ENCODE measurements at regions not wholly inside any gene's neighbourhood (a gene's known extent, or its start where the extent isn't known, plus 50 kb on each side); places are given as distances from the start of the nearest gene placed in this dataset.
"Not testable (repeated sequence)": the region's sequence is repeated elsewhere in the genome, so short reads cannot be mapped to it uniquely, and the experiment has no call there.

GRCh38 chr6:26720663-26721218 is 61.2 kb upstream of the ZNF322 start:
- DNase-seq (ENCODE audit: low read depth, low spot score); in situ Hi-C loops (cut with HindIII; ENCODE audit: low pct_unique_long_range_greater_than_20kb, low sequenced_read_pairs): not testable (repeated sequence)

- DNase-seq (ENCODE audit: low read depth, low spot score); in situ Hi-C loops (cut with HindIII; ENCODE audit: low pct_unique_long_range_greater_than_20kb, low sequenced_read_pairs): not testable (repeated sequence)
Observed at GRCh38 chr6:26730019-26730766, 70.6 kb upstream of the ZNF322 start.

DNA sequence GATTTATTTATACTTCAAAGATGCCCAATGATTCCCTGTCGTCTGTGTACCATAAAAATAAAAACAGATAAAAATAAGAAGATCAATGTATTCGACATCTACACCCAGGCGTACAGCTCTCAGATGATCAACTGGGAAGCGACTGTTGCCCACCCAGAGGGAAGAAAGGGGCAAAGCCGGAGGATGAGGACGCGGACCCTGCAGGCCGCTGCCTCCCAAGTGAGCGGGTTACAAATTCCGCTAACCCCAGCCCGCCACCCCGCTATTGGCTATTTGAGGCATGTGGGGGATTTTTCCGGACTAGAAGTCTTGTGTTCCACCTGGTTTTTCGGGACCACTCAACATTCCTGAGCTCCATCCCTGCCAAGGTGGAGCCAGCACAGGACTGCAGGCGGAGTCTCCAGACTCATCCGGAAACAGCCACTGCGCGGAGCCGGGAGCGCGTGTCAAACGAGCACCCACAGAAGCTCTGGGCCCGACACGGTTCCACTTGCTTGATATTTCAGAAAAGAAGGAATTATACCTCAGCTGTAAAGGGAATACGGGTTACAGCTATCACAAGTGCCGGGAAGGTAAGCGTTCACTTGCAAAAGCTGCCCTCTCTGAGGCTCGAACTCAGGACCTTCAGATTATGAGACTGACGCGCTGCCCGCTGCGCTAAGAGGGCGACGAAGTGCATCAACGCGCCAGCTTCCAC is 75.4 kb upstream of the ZNF322 start:
- DNase-seq (ENCODE audit: low read depth, low spot score); in situ Hi-C loops (cut with HindIII; ENCODE audit: low pct_unique_long_range_greater_than_20kb, low sequenced_read_pairs): not testable (repeated sequence)

- in situ Hi-C loops (cut with HindIII; ENCODE audit: low pct_unique_long_range_greater_than_20kb, low sequenced_read_pairs): no loop called here
- DNase-seq (ENCODE audit: low read depth, low spot score): no peak
Observed at GRCh38 chr6:26739811-26740210, 80.3 kb upstream of the ZNF322 start.

DNA sequence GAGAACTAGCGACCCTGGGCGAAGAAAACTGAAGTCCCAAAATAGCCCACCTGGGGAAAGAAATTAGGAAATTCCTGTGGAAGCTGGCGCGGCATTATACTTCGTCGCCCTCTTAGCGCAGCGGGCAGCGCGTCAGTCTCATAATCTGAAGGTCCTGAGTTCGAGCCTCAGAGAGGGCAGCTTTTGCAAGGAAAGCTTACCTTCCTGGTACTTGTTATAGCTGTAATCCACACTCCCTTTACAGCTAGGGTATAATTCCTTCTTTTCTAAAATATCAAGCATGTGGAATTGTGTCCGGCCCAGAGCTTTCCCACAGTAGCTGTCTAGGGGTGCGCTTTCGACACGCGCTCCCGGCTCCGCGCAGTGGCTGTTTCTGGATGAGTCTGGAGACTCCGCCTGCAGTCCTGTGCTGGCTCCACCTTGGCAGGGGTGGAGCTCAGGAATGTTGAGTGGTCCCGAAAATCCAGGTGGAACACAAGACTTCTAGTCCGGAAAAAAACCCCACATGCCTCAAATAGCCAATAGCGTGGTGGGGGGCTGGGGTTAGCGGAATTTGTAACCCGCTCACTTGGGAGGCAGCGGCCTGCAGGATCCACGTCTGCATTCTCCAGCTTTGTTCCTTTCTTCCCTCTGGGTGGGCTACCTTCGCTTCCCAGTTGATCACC is 83.7 kb upstream of the ZNF322 start:
- in situ Hi-C loops (cut with HindIII; ENCODE audit: low pct_unique_long_range_greater_than_20kb, low sequenced_read_pairs): no loop called here
- DNase-seq (ENCODE audit: low read depth, low spot score): peak; percentile 91

DNA sequence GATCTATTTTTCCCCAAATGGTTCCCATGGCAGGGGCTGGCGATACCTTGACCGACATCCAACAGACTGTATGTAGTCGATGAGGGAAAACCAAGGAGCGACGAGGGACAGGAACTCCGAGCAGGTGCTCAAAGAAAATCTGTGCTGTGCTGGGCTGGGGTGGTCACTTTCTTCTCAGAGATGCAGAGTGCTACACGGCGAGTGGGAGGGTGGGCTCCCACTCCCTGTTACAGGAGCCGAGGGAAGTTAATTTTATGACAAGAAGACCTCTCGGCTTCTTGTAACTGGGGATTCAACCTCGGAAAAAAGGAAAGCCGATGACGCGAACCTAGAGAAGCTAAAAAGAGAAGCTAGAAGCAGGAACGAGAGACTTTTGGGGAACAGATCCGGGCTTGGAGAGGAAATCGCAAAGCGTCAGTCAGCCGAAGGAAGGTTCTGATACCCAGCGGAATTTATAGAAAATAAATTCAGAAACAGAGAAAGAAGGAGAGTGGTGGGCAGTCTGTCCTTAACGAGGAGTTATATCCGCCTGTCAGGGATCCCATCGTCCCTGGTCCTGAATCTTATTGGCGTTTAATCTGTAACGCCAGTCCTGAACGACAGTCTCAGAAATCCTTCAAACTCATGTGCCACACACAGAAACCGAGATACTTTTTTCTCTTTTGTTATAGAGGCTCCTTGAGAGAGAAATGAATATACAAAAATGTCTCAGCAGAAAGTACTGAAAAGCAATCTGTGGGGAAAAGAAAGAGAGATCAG is 84.6 kb upstream of the ZNF322 start:
- in situ Hi-C loops (cut with HindIII; ENCODE audit: low pct_unique_long_range_greater_than_20kb, low sequenced_read_pairs): no loop called here

GRCh38 chr6:26744837-26745282 is 85.3 kb upstream of the ZNF322 start:
- DNase-seq (ENCODE audit: low read depth, low spot score); in situ Hi-C loops (cut with HindIII; ENCODE audit: low pct_unique_long_range_greater_than_20kb, low sequenced_read_pairs): not testable (repeated sequence)

More for the DNA sequence above, 84.6 kb upstream of the ZNF322 start:
- DNase-seq (ENCODE audit: low read depth, low spot score): peak; percentile 10

DNA sequence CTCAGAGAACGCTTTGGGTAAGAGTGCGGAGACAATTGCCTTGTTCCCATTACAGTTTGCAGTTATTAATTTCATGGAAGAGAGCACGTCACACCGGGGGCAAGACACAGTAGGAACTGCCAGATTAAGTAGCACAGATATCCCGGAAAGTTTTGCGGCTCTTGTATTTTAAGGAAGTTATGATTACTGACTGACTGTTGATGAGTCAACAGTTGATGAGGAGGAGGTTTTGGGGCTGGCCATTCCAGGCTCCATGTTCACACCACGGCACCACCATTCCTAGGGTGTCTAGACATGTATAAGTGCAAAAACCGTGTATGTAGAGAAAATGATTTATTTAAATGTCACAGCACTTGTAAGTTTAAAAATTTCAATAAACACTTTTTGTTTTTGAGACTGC is 86.4 kb upstream of the ZNF322 start:
- DNase-seq (ENCODE audit: low read depth, low spot score); in situ Hi-C loops (cut with HindIII; ENCODE audit: low pct_unique_long_range_greater_than_20kb, low sequenced_read_pairs): not testable (repeated sequence)

DNA sequence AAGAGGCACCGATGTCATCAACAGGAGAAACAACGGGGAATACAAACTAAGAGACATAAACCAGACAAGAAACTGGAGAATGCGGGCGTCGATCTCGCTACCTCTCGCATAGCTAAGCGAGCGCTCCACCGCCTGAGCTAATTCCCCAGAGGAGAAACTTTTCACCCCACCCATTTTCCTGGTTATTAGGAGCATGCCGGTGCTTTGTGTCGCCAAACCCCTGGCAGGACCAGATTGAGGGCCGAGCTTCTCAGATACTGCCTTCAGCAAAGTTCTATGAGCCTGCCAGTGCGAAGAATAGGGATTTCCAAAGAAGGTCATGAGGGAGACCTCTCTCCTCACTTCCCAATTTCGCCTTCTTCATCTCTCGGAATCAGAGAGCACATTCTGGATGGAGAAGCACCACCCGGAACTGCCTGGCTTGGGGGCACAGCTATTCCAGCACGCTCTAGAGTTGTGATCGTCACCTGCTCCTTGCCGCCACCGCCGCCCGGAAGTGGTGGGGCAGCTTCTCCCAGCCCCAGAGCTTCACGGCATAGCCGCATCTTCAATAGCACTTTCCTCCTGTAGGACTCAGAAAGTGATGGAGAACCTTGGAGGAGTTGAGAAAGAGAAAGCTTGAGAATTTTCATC is 89.7 kb upstream of the ZNF322 start:
- in situ Hi-C loops (cut with HindIII; ENCODE audit: low pct_unique_long_range_greater_than_20kb, low sequenced_read_pairs): not testable (repeated sequence)
- DNase-seq (ENCODE audit: low read depth, low spot score): peak; percentile 52

- peak; percentile 66 for DNase-seq (ENCODE audit: low read depth, low spot score)
- in situ Hi-C loops (cut with HindIII; ENCODE audit: low pct_unique_long_range_greater_than_20kb, low sequenced_read_pairs): not testable (repeated sequence)
Observed at GRCh38 chr6:26749759-26750126, 90.2 kb upstream of the ZNF322 start.

- no peak for DNase-seq (ENCODE audit: low read depth, low spot score)
- in situ Hi-C loops (cut with HindIII; ENCODE audit: low pct_unique_long_range_greater_than_20kb, low sequenced_read_pairs): no loop called here
Observed at GRCh38 chr6:26754212-26754611, 94.7 kb upstream of the ZNF322 start.

- DNase-seq (ENCODE audit: low read depth, low spot score); in situ Hi-C loops (cut with HindIII; ENCODE audit: low pct_unique_long_range_greater_than_20kb, low sequenced_read_pairs): not testable (repeated sequence)
Observed at GRCh38 chr6:26754801-26755200, 95.3 kb upstream of the ZNF322 start.

DNA sequence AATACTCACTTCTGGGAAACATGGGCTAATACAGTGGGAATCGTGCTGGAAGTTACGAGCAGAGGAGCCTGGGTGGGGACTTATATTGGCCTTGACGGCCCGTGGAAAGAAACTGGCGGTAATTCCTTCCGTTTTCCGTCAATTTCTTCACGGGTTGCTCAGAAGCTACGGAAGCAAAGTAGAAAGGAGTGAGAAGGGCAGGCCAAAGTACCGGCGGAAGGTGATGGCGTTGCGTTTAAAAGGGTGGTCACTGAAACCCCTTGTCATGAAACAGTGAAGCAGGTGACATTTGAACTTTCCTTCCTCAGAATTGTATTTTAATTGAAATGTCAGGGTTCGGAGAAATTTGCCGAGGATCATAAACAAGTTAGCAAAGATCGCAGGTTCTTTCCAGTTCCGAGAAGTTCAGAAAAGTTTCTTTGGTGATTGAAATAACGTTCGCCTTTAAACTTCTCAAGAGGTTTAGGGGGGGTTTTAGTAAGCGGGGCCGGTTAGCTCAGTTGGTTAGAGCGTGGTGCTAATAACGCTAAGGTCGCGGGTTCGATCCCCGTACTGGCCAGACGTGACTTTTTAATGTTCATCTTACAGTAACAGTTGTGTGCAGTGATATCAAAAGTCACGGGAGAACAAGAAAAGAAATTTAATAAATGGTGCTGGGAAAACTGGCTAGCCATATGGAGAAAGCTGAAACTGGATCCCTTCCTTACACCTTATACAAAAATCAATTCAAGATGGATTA is 96.7 kb upstream of the ZNF322 start:
- in situ Hi-C loops (cut with HindIII; ENCODE audit: low pct_unique_long_range_greater_than_20kb, low sequenced_read_pairs): not testable (repeated sequence)
- peak; percentile 71 for DNase-seq (ENCODE audit: low read depth, low spot score)

DNA sequence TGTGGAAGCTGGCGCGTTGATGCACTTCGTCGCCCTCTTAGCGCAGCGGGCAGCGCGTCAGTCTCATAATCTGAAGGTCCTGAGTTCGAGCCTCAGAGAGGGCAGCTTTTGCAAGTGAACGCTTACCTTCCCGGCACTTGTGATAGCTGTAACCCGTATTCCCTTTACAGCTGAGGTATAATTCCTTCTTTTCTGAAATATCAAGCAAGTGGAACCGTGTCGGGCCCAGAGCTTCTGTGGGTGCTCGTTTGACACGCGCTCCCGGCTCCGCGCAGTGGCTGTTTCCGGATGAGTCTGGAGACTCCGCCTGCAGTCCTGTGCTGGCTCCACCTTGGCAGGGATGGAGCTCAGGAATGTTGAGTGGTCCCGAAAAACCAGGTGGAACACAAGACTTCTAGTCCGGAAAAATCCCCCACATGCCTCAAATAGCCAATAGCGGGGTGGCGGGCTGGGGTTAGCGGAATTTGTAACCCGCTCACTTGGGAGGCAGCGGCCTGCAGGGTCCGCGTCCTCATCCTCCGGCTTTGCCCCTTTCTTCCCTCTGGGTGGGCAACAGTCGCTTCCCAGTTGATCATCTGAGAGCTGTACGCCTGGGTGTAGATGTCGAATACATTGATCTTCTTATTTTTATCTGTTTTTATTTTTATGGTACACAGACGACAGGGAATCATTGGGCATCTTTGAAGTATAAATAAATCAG is 106.8 kb upstream of the ZNF322 start:
- in situ Hi-C loops (cut with HindIII; ENCODE audit: low pct_unique_long_range_greater_than_20kb, low sequenced_read_pairs); DNase-seq (ENCODE audit: low read depth, low spot score): not testable (repeated sequence)

DNA sequence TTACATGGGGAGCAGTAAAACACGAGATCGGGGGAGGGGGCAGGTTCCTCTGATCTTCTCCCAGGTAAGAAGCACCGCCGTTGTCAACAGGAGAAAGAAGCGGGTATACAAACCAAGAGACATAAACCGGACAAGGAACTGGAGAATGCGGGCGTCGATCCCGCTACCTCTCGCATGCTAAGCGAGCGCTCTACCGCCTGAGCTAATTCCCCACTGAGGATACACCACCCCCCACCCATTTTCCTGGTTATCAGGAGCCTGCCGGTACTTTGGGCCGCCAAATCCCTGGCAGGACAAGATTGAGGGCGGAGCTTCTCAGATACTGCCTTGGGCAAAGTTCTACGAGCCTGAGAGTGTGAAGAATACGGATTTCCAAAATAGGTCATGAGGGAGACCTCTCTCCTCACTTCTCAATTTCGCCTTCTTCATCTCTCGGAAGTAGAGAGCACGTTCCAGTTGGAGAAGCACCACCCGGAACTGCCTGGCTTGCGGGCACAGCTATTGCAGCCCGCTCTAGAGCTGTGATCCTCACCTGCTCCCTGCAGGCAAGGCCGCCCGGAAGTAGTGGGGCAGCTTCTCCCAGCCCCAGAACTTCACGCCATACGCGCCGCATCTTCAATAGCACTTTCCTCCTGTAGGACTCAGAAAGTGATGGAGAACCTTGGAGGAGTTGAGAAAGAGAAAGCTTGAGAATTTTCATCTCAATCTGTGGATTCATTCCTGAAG is 111.6 kb upstream of the ZNF322 start:
- in situ Hi-C loops (cut with HindIII; ENCODE audit: low pct_unique_long_range_greater_than_20kb, low sequenced_read_pairs): not testable (repeated sequence)

More for the DNA sequence above, 111.6 kb upstream of the ZNF322 start:
- not testable (repeated sequence) for DNase-seq (ENCODE audit: low read depth, low spot score)
